ENCODE measurements at regions not wholly inside any gene's neighbourhood (a gene's known extent, or its start where the extent isn't known, plus 50 kb on each side); places are given as distances from the start of the nearest gene placed in this dataset.

DNA sequence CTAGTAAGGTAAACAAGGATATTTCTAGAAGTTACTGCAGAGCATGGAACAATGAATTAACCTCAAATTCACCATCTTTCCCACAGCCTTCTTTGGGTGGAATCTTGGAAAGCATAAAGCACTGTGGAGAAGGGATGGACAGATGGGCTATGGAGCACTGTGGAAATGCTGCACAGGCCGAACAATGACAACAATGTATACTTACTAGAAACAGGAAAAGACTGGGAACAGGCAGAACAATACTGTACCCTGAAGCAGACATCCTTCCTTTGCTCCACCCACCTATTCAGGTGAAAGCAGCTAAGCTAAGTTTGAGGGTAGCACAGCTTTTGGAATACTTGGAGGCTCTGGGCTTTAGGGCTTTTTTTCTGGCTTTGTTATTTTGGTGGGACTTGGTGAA, 250.6 kb upstream of the KLF8 start:
- TF ChIP-seq, protein P1, sequence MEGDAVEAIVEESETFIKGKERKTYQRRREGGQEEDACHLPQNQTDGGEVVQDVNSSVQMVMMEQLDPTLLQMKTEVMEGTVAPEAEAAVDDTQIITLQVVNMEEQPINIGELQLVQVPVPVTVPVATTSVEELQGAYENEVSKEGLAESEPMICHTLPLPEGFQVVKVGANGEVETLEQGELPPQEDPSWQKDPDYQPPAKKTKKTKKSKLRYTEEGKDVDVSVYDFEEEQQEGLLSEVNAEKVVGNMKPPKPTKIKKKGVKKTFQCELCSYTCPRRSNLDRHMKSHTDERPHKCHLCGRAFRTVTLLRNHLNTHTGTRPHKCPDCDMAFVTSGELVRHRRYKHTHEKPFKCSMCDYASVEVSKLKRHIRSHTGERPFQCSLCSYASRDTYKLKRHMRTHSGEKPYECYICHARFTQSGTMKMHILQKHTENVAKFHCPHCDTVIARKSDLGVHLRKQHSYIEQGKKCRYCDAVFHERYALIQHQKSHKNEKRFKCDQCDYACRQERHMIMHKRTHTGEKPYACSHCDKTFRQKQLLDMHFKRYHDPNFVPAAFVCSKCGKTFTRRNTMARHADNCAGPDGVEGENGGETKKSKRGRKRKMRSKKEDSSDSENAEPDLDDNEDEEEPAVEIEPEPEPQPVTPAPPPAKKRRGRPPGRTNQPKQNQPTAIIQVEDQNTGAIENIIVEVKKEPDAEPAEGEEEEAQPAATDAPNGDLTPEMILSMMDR (IDR thresholded peaks at IDR 0.05; ENCODE audit: low read length): no peak
- TF ChIP-seq EZH2 (IDR thresholded peaks at IDR 0.05; ENCODE audit: borderline replicate concordance, low read length): no peak

All from OCI-LY1 (cell line).